GM23248 (cell line): ENCODE measurements at regions not wholly inside any gene's neighbourhood (a gene's known extent, or its start where the extent isn't known, plus 50 kb on each side); places are given as distances from the start of the nearest gene placed in this dataset.

Source experiments
- EZH2 ChIP-seq: fragments of 200-600 bp; sonication (generic); IDR thresholded peaks from 2 replicates; pipeline ENCODE4 v1.6.1; 2018; ENCODE audit warnings: antibody characterized with exemption, mild to moderate bottlenecking; ENCODE audit not compliant: insufficient read depth, poor library complexity, severe bottlenecking
- EZH2phosphoT487 ChIP-seq: fragments of 200-600 bp; sonication (generic); IDR thresholded peaks from 2 replicates; pipeline ENCODE4 v1.6.1; 2018; ENCODE audit warnings: antibody characterized with exemption, moderate library complexity, mild to moderate bottlenecking, low read depth; ENCODE audit not compliant: insufficient read depth

DNA sequence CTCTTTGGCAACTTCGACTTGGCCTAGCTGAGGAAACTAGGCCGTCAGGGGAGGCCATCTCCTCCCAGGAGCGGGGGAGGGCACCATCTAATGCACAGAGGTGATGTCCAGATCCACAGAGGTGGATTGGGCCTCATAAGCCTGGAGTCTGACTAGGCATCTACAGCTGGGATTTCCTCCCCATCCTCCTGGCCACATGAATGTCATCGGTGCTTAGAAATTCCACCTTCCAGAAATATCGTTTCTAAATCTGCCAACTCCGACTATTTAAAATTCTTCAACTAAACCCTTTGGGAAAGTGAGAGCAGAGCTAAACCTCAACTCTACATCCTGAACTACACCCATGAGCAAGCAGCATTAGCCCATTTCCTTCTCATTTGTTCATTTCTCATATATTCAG is 118.7 kb downstream of the WNT5A start:
- TF ChIP-seq EZH2phosphoT487, result no peak
- no peak for TF ChIP-seq EZH2
